ENCODE measurements at regions not wholly inside any gene's neighbourhood (a gene's known extent, or its start where the extent isn't known, plus 50 kb on each side); places are given as distances from the start of the nearest gene placed in this dataset.

DNA sequence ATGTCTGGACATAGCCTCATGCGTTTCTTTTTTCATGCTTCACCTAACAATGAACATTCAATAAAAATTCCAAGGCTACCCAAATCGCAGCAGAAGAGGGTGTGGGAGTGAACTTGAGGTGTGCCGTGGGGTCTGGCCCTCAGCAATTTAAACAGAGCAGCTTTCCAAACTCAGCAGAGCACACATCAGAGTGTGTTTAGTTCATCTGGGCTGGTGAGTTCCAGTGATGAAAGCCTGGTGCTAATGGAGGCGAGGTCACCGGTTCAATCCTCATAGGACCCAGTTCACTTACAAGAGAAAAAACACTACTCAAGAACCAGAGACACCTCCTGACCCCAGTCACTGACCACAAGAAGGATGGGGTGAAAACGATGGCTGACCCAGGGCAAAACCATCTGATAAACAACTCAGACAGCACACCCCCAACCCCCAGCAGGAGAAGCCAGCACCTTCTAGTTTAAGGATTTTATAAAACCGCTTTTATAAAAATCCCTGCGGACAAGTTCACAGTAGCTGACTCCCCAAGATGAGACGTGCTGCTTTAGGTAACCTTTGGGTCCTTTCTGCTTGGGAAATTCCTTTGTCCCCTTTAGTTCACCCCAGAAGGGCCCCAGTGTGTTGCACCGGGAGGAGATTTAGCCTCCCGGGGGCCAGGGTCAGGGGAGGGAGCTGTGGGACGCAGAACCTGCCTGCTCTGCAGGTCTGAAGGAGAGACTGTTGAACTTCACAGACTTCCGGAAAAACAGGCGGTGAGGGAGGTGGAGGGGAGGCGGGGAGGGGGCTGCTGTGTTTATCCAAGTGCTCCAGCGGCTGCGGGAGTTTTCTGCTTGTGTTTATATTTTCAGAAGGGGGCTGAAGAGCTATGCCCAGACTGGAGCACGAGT is 152.7 kb upstream of the SOX11 start:
- no peak for DNase-seq
- H3K36me3 ChIP-seq (ENCODE audit: low read depth): no peaks in the 10 kb centered on the region
- no TSS peak for BruUV-seq (replicated peaks)
- peaks cover 20% of the 10 kb centered on the region for H3K27me3 ChIP-seq (ENCODE audit: insufficient read depth, low read depth)
- intact Hi-C loops (cut with micrococcal nuclease; ENCODE audit: unreplicated experiment): no loop called here
- no peaks in the 10 kb centered on the region for H3K4me1 ChIP-seq (replicated peaks; ENCODE audit: insufficient read depth)
- POLR2A ChIA-PET (ENCODE audit: unreplicated experiment): no interaction called here
- H3K9me3 ChIP-seq (ENCODE audit: insufficient read depth, low read depth): no peaks in the 10 kb centered on the region
- no peaks in the 10 kb centered on the region for H3K9me2 ChIP-seq (ENCODE audit: insufficient read depth)
- no peak overlapping the region for H3K4me3 ChIP-seq
- no peak overlapping the region for H3K4me2 ChIP-seq
- H4K20me1 ChIP-seq (ENCODE audit: insufficient read depth): no peaks in the 10 kb centered on the region
- no peak for TF ChIP-seq CTCF (conservative IDR thresholded peaks at IDR 0.05)
- no peak for TF ChIP-seq EZH2 (IDR thresholded peaks at IDR 0.05; ENCODE audit: low read depth)
- CTCF ChIA-PET: no interaction called here
- no peaks in the 10 kb centered on the region for H3F3A ChIP-seq (ENCODE audit: insufficient read depth, low read depth)
- no peak overlapping the region for H3K27ac ChIP-seq
- H2AFZ ChIP-seq: no peak overlapping the region
- H3K79me2 ChIP-seq (ENCODE audit: low read depth): no peaks in the 10 kb centered on the region

- Histone ChIP-seq H3K79me2 (ENCODE audit: low read depth) (no peaks in the 10 kb centered on the region), H3K9me3 (ENCODE audit: insufficient read depth, low read depth) (no peaks in the 10 kb centered on the region), H3K27me3 (ENCODE audit: insufficient read depth, low read depth) (peaks cover 20% of the 10 kb centered on the region), H4K20me1 (ENCODE audit: insufficient read depth) (no peaks in the 10 kb centered on the region), H3K4me1 (replicated peaks; ENCODE audit: insufficient read depth) (no peaks in the 10 kb centered on the region), H3K36me3 (ENCODE audit: low read depth) (no peaks in the 10 kb centered on the region), H3F3A (ENCODE audit: insufficient read depth, low read depth) (no peaks in the 10 kb centered on the region), H3K9me2 (ENCODE audit: insufficient read depth) (no peaks in the 10 kb centered on the region), H3K4me2 (no peak overlapping the region), H3K27ac (no peak overlapping the region), H3K4me3 (no peak overlapping the region), H2AFZ (no peak overlapping the region)
- no peak for DNase-seq
- TF ChIP-seq CTCF (conservative IDR thresholded peaks at IDR 0.05) (no peak), EZH2 (IDR thresholded peaks at IDR 0.05; ENCODE audit: low read depth) (no peak)
- intact Hi-C loops (cut with micrococcal nuclease; ENCODE audit: unreplicated experiment): no loop called here
- CTCF ChIA-PET: no interaction called here
- POLR2A ChIA-PET (ENCODE audit: unreplicated experiment): no interaction called here
- BruUV-seq (replicated peaks): no TSS peak
Observed at GRCh38 chr2:5540856-5541255, 151.3 kb upstream of the SOX11 start.

- H3F3A ChIP-seq (ENCODE audit: insufficient read depth, low read depth): no peaks in the 10 kb centered on the region
- no peaks in the 10 kb centered on the region for H3K36me3 ChIP-seq (ENCODE audit: low read depth)
- no peaks in the 10 kb centered on the region for H3K9me2 ChIP-seq (ENCODE audit: insufficient read depth)
- no peak overlapping the region for H3K4me3 ChIP-seq
- TF ChIP-seq EZH2 (IDR thresholded peaks at IDR 0.05; ENCODE audit: low read depth): no peak
- no peak for TF ChIP-seq CTCF (conservative IDR thresholded peaks at IDR 0.05)
- H3K4me1 ChIP-seq (replicated peaks; ENCODE audit: insufficient read depth): no peaks in the 10 kb centered on the region
- H2AFZ ChIP-seq: no peak overlapping the region
- intact Hi-C loops (cut with micrococcal nuclease; ENCODE audit: unreplicated experiment): no loop called here
- H3K9me3 ChIP-seq (ENCODE audit: insufficient read depth, low read depth): no peaks in the 10 kb centered on the region
- BruUV-seq (replicated peaks): no TSS peak
- peaks cover 20% of the 10 kb centered on the region for H3K27me3 ChIP-seq (ENCODE audit: insufficient read depth, low read depth)
- CTCF ChIA-PET: no interaction called here
- no peak for DNase-seq
- no peak overlapping the region for H3K4me2 ChIP-seq
- no peaks in the 10 kb centered on the region for H3K79me2 ChIP-seq (ENCODE audit: low read depth)
- H3K27ac ChIP-seq: no peak overlapping the region
- POLR2A ChIA-PET (ENCODE audit: unreplicated experiment): no interaction called here
- H4K20me1 ChIP-seq (ENCODE audit: insufficient read depth): no peaks in the 10 kb centered on the region
Observed at GRCh38 chr2:5544205-5544786, 147.9 kb upstream of the SOX11 start.
